KG1 (cell line): ENCODE measurements at regions not wholly inside any gene's neighbourhood (a gene's known extent, or its start where the extent isn't known, plus 50 kb on each side); places are given as distances from the start of the nearest gene placed in this dataset.

Source experiments
- DNase-seq: peaks from one replicate; lab custom pipeline; 2025; lab: John Stamatoyannopoulos, UW

GRCh38 chr11:106461148-106461691, 383.8 kb downstream of the AASDHPPT start:
- no peak for DNase-seq

- no peak for DNase-seq
These were observed 384.5 kb downstream of the AASDHPPT start for GRCh38 chr11:106461839-106462545.

GRCh38 chr11:106463154-106463553, 385.7 kb downstream of the AASDHPPT start:
- no peak for DNase-seq

- DNase-seq, result no peak
These were observed 386.3 kb downstream of the AASDHPPT start for GRCh38 chr11:106463796-106464201.

GRCh38 chr11:106464728-106465127, 387.3 kb downstream of the AASDHPPT start:
- DNase-seq, result no peak

- no peak for DNase-seq
These were observed 389.1 kb downstream of the AASDHPPT start for GRCh38 chr11:106466521-106467080.

GRCh38 chr11:106467501-106467900, 390.0 kb downstream of the AASDHPPT start:
- DNase-seq, result no peak

- DNase-seq, result no peak
These were observed 390.6 kb downstream of the AASDHPPT start for GRCh38 chr11:106468086-106468485.

- DNase-seq, result no peak
These were observed 391.1 kb downstream of the AASDHPPT start for GRCh38 chr11:106468531-106468930.

GRCh38 chr11:106470230-106470629, 392.8 kb downstream of the AASDHPPT start:
- DNase-seq, result no peak

- no peak for DNase-seq
These were observed 393.8 kb downstream of the AASDHPPT start for GRCh38 chr11:106471276-106471675.

- DNase-seq, result no peak
These were observed 395.7 kb downstream of the AASDHPPT start for GRCh38 chr11:106473089-106473722.

GRCh38 chr11:106474274-106474673, 396.8 kb downstream of the AASDHPPT start:
- DNase-seq, result no peak

- DNase-seq, result no peak
These were observed 397.7 kb downstream of the AASDHPPT start for GRCh38 chr11:106475181-106475580.

GRCh38 chr11:106477776-106478175, 400.3 kb downstream of the AASDHPPT start:
- no peak for DNase-seq

- DNase-seq, result no peak
These were observed 402.2 kb downstream of the AASDHPPT start for GRCh38 chr11:106479646-106480045.

- DNase-seq, result no peak
These were observed 403.2 kb downstream of the AASDHPPT start for GRCh38 chr11:106480581-106481190.

- DNase-seq, result no peak
These were observed 405.7 kb downstream of the AASDHPPT start for GRCh38 chr11:106482917-106483785.

GRCh38 chr11:106491751-106492150, 414.3 kb downstream of the AASDHPPT start:
- no peak for DNase-seq

GRCh38 chr11:106493751-106494150, 416.3 kb downstream of the AASDHPPT start:
- no peak for DNase-seq

- no peak for DNase-seq
These were observed 417.6 kb downstream of the AASDHPPT start for GRCh38 chr11:106495046-106495445.

- no peak for DNase-seq
These were observed 419.2 kb downstream of the AASDHPPT start for GRCh38 chr11:106496677-106497076.
